ENCODE measurements at regions not wholly inside any gene's neighbourhood (a gene's known extent, or its start where the extent isn't known, plus 50 kb on each side); places are given as distances from the start of the nearest gene placed in this dataset.
A peak's percentile ranks its signal among the peaks of the same experiment; 100 is the strongest.

DNA sequence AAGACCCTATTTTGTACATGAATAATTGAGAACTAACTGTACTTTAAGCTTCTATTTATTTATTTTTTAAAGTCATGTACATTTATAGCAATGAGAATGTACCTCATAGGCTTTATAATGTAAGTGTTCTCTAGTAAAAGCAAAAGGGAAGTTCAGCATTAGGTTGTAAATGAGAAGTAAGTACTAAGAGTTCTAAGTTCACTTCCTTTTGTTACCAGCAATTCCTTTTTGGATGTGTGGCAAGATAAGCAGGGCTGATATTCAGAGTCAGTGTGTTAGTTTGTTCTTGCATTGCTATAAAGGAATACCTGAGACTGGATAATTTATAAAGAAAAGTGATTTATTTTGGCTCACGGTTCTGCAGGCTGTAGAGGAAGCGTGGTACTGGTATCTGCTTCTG lies 54.0 kb upstream of the CCN2 start:
- no peak for TF ChIP-seq EZH2 (optimal IDR thresholded peaks at IDR 0.05; ENCODE audit: low read depth, low read length)
- TF ChIP-seq, protein P1, sequence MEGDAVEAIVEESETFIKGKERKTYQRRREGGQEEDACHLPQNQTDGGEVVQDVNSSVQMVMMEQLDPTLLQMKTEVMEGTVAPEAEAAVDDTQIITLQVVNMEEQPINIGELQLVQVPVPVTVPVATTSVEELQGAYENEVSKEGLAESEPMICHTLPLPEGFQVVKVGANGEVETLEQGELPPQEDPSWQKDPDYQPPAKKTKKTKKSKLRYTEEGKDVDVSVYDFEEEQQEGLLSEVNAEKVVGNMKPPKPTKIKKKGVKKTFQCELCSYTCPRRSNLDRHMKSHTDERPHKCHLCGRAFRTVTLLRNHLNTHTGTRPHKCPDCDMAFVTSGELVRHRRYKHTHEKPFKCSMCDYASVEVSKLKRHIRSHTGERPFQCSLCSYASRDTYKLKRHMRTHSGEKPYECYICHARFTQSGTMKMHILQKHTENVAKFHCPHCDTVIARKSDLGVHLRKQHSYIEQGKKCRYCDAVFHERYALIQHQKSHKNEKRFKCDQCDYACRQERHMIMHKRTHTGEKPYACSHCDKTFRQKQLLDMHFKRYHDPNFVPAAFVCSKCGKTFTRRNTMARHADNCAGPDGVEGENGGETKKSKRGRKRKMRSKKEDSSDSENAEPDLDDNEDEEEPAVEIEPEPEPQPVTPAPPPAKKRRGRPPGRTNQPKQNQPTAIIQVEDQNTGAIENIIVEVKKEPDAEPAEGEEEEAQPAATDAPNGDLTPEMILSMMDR (IDR thresholded peaks at IDR 0.05; ENCODE audit: low read length): no peak
- no peak for TF ChIP-seq EZH2phosphoT487 (IDR thresholded peaks at IDR 0.05; ENCODE audit: low read length)
- no peak for DNase-seq
- Histone ChIP-seq H3K4me2 (ENCODE audit: low read depth, low read length) (peak overlapping the region; percentile 23; the same call in 1 of the 2 replicates), H3K79me2 (ENCODE audit: low read length) (no peaks in the 10 kb centered on the region), H3K9me3 (replicated peaks; ENCODE audit: insufficient read depth, low read length) (no peaks in the 10 kb centered on the region), H3K36me3 (replicated peaks; ENCODE audit: insufficient read depth, low read length) (no peaks in the 10 kb centered on the region), H3K27me3 (replicated peaks; ENCODE audit: insufficient read depth, low read length) (no peaks in the 10 kb centered on the region), H3K27ac (ENCODE audit: low read length) (peak overlapping the region; percentile 10; the same call in 1 of the 2 replicates), H3K9ac (ENCODE audit: low read length) (no peak overlapping the region), H4K20me1 (ENCODE audit: insufficient read depth, low read length) (no peaks in the 10 kb centered on the region), H3K4me3 (ENCODE audit: low read length) (no peak overlapping the region), H2AFZ (ENCODE audit: low read length) (no peak overlapping the region), H3K9me2 (replicated peaks; ENCODE audit: insufficient read depth, low read length) (no peaks in the 10 kb centered on the region), H3F3A (ENCODE audit: insufficient read depth, low read length) (no peaks in the 10 kb centered on the region), H3K4me1 (ENCODE audit: low read length) (peaks cover 13% of the 10 kb centered on the region; the same call in 1 of the 2 replicates)

DNA sequence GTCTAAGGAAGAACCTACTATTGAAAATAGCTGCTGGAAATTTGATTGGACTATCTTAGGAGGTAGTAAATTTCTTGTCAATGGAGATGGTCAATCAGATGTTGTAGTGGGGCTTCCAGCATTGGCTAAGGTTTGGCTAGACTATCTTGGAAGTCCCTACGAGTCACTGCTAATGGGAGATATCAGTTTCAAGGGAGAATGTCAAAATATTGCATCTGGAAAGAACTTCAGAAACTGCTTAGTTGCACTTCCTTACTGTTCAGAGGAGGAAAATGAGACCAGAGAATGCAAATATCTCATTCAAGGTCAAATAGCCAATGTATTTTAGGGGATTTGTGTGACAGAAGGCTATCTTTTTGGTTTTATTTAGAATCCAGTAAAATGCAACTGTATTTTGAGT lies 53.5 kb upstream of the CCN2 start:
- no peak for TF ChIP-seq EZH2 (optimal IDR thresholded peaks at IDR 0.05; ENCODE audit: low read depth, low read length)
- no peak for TF ChIP-seq EZH2phosphoT487 (IDR thresholded peaks at IDR 0.05; ENCODE audit: low read length)
- TF ChIP-seq, protein P1 (IDR thresholded peaks at IDR 0.05; ENCODE audit: low read length): no peak
- Histone ChIP-seq H3K27ac (ENCODE audit: low read length) (peak overlapping the region; percentile 10; the same call in 1 of the 2 replicates), H3K4me2 (ENCODE audit: low read depth, low read length) (peak overlapping the region; percentile 23), H3K79me2 (ENCODE audit: low read length) (no peaks in the 10 kb centered on the region), H3K9me3 (replicated peaks; ENCODE audit: insufficient read depth, low read length) (no peaks in the 10 kb centered on the region), H3K36me3 (replicated peaks; ENCODE audit: insufficient read depth, low read length) (no peaks in the 10 kb centered on the region), H3F3A (ENCODE audit: insufficient read depth, low read length) (no peaks in the 10 kb centered on the region), H3K4me3 (ENCODE audit: low read length) (no peak overlapping the region), H2AFZ (ENCODE audit: low read length) (no peak overlapping the region), H3K27me3 (replicated peaks; ENCODE audit: insufficient read depth, low read length) (no peaks in the 10 kb centered on the region), H4K20me1 (ENCODE audit: insufficient read depth, low read length) (no peaks in the 10 kb centered on the region), H3K9ac (ENCODE audit: low read length) (no peak overlapping the region), H3K9me2 (replicated peaks; ENCODE audit: insufficient read depth, low read length) (no peaks in the 10 kb centered on the region), H3K4me1 (ENCODE audit: low read length) (peaks cover 17% of the 10 kb centered on the region; the same call in 1 of the 2 replicates)
- DNase-seq: no peak

DNA sequence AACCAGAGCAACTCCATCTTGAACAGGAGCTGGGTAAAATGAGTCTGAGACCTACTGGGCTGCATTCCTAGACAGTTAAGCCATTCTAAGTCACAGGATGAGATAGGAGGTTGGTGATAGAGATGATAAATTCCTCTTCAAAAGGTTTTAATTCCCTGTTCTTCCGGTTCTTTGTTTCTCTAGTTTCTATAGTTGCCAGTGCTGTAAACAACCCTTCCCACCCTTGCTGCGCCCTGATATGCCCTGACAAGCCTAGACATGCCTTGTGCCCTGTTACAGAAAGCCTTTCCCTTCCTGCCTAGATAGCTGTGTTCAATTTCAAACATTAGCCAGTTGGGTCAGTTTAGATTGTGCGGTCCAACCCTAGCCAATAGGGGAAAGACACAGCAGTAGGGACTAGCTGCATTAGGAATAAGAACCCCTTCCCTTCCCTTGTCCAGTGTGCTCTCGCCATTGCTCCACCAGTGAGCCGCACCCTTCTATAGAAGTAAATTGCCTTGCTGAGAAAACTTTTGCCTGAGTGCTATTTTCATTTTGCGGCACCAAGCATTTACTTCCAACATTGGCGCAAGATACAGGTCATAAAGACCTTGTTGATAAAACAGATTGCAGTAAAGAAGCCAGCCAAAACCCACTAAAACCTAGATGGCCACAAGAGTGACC lies 52.5 kb upstream of the CCN2 start:
- Histone ChIP-seq H3K79me2 (ENCODE audit: low read length) (no peaks in the 10 kb centered on the region), H3K4me2 (ENCODE audit: low read depth, low read length) (no peak overlapping the region), H4K20me1 (ENCODE audit: insufficient read depth, low read length) (no peaks in the 10 kb centered on the region), H3K36me3 (replicated peaks; ENCODE audit: insufficient read depth, low read length) (no peaks in the 10 kb centered on the region), H3F3A (ENCODE audit: insufficient read depth, low read length) (no peaks in the 10 kb centered on the region), H3K27me3 (replicated peaks; ENCODE audit: insufficient read depth, low read length) (no peaks in the 10 kb centered on the region), H3K9me3 (replicated peaks; ENCODE audit: insufficient read depth, low read length) (no peaks in the 10 kb centered on the region), H3K4me1 (ENCODE audit: low read length) (peaks cover 20% of the 10 kb centered on the region), H3K9ac (ENCODE audit: low read length) (no peak overlapping the region), H3K9me2 (replicated peaks; ENCODE audit: insufficient read depth, low read length) (no peaks in the 10 kb centered on the region), H3K4me3 (ENCODE audit: low read length) (no peak overlapping the region), H2AFZ (ENCODE audit: low read length) (no peak overlapping the region), H3K27ac (ENCODE audit: low read length) (no peak overlapping the region)
- no peak for DNase-seq
- TF ChIP-seq EZH2phosphoT487 (IDR thresholded peaks at IDR 0.05; ENCODE audit: low read length) (no peak), EZH2 (optimal IDR thresholded peaks at IDR 0.05; ENCODE audit: low read depth, low read length) (no peak)
- TF ChIP-seq, protein P1 (IDR thresholded peaks at IDR 0.05; ENCODE audit: low read length): no peak

Data from MM.1S (cell line).